ENCODE measurements at regions not wholly inside any gene's neighbourhood (a gene's known extent, or its start where the extent isn't known, plus 50 kb on each side); places are given as distances from the start of the nearest gene placed in this dataset.

DNA sequence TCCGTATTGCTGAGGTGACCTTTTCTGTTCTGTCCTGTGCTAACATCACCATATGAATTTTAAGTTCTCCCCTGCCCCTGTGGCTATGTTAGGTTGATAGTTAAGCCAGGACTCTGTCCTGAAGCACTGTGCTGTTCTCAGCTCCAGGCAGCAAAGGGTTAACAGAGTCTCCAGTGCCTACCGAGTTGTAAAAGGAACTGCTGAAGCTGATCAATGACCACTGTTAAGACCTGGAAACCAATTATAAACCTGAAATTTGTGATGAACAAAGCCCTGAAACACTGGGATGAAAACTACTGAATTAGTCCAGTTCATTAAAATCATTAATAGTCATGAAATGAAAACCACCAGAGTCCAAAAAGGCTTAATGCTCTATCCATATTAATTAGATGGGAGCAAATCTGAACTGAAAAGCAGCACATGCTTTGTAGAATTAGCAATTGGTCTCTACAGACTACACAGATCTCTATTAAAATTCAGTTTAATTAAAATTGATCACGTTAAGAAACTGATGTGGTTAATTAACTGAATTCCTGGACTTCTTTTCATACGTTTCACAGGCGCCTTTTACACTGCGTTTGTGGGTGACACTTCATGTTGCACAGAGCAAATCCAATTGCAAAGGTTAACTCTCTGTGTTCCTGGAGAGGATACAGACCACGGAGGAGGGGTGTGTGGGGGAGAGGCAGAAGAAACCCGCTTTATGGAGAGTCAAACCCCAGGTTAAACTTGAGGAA, 188.5 kb upstream of the MPPED2 start:
- Histone ChIP-seq H3K4me1 (no peaks in the 10 kb centered on the region), H3K9ac (no peak overlapping the region), H4K20me1 (no peaks in the 10 kb centered on the region), H3K4me3 (no peak overlapping the region), H3K27me3 (no peaks in the 10 kb centered on the region), H3K4me2 (no peak overlapping the region), H3K36me3 (no peaks in the 10 kb centered on the region), H3K27ac (no peak overlapping the region), H3K9me3 (replicated peaks in 1 of 11) (no peaks in the 10 kb centered on the region)
- TF ChIP-seq Cebpa-rat (IDR thresholded peaks at IDR 0.05): no peak

- Histone ChIP-seq H3K27me3 (no peaks in the 10 kb centered on the region), H3K36me3 (no peaks in the 10 kb centered on the region), H3K4me1 (no peaks in the 10 kb centered on the region), H3K4me3 (no peak overlapping the region), H3K9me3 (replicated peaks in 1 of 11) (no peaks in the 10 kb centered on the region), H4K20me1 (no peaks in the 10 kb centered on the region), H3K9ac (no peak overlapping the region), H3K4me2 (no peak overlapping the region), H3K27ac (no peak overlapping the region)
- no peak for TF ChIP-seq Cebpa-rat (IDR thresholded peaks at IDR 0.05)
These were observed 186.8 kb upstream of the MPPED2 start for GRCh38 chr11:30772908-30773307.

DNA sequence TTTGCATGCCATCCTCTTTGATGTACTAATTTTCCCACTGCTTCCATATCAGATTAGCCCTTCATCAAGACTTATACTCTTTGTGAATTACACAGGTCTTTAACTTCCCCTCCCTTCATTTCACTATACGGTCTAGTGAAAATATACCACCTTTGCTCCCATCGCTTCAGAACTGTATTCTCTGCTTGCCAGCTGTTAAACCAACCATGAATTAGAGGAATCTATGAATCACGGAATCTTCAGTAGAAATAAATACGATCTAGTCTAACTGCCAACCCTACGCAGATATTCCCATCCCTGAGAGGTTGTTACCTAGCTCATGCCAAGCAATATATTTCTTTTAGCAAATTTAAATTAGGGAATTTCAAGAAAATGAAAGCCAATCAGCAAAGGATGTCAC, 177.8 kb upstream of the MPPED2 start:
- H3K9me3 ChIP-seq (replicated peaks in 1 of 11): peaks cover 10 to 13% (median 12%) of the 10 kb centered on the region in 11 experiments; a peak in 18 of 22 replicates
- no peak overlapping the region for H3K9ac ChIP-seq
- no peaks in the 10 kb centered on the region for H4K20me1 ChIP-seq
- no peak overlapping the region for H3K4me2 ChIP-seq
- no peak overlapping the region for H3K4me3 ChIP-seq
- no peak for TF ChIP-seq Cebpa-rat (IDR thresholded peaks at IDR 0.05)
- H3K4me1 ChIP-seq: no peaks in the 10 kb centered on the region
- no peaks in the 10 kb centered on the region for H3K27me3 ChIP-seq
- H3K27ac ChIP-seq: no peak overlapping the region
- H3K36me3 ChIP-seq: no peaks in the 10 kb centered on the region

DNA sequence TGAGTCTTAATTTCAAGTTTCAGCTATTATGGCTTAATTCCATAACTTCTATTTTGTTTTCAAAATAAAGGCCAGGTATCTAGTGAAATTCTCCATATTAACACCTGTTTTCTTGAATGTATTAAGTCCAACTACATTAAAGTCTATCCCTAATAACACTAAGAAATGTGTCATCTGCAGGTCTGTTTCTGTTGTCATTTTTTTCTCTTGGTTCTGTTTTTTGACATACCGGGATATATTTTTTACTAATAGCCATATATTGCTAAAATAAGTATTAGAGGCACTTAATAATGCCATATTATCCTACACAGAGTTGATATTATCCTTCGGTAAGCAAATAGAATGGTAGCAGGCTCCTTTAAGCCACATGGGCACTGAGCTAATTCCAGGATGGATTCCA, 176.0 kb upstream of the MPPED2 start:
- no peak overlapping the region for H3K4me3 ChIP-seq
- peaks cover 10 to 13% (median 12%) of the 10 kb centered on the region in 11 experiments; a peak in 18 of 22 replicates for H3K9me3 ChIP-seq (replicated peaks in 1 of 11)
- no peaks in the 10 kb centered on the region for H3K27me3 ChIP-seq
- H3K27ac ChIP-seq: no peak overlapping the region
- no peaks in the 10 kb centered on the region for H3K36me3 ChIP-seq
- no peaks in the 10 kb centered on the region for H3K4me1 ChIP-seq
- no peaks in the 10 kb centered on the region for H4K20me1 ChIP-seq
- no peak overlapping the region for H3K9ac ChIP-seq
- TF ChIP-seq Cebpa-rat (IDR thresholded peaks at IDR 0.05): no peak
- H3K4me2 ChIP-seq: no peak overlapping the region

- Histone ChIP-seq H3K4me2 (no peak overlapping the region), H3K9me3 (replicated peaks in 1 of 11) (peaks cover 10 to 13% (median 12%) of the 10 kb centered on the region in 11 experiments; a peak in 18 of 22 replicates), H3K4me1 (no peaks in the 10 kb centered on the region), H3K4me3 (no peak overlapping the region), H4K20me1 (no peaks in the 10 kb centered on the region), H3K9ac (no peak overlapping the region), H3K27ac (no peak overlapping the region), H3K36me3 (no peaks in the 10 kb centered on the region), H3K27me3 (no peaks in the 10 kb centered on the region)
- TF ChIP-seq Cebpa-rat (IDR thresholded peaks at IDR 0.05): no peak
These were observed 174.2 kb upstream of the MPPED2 start for GRCh38 chr11:30760345-30760744.

- H3K36me3 ChIP-seq: no peaks in the 10 kb centered on the region
- H3K27ac ChIP-seq: no peak overlapping the region
- no peaks in the 10 kb centered on the region for H3K4me1 ChIP-seq
- H3K4me2 ChIP-seq: no peak overlapping the region
- H3K9ac ChIP-seq: no peak overlapping the region
- H3K27me3 ChIP-seq: no peaks in the 10 kb centered on the region
- no peaks in the 10 kb centered on the region for H4K20me1 ChIP-seq
- TF ChIP-seq Cebpa-rat (IDR thresholded peaks at IDR 0.05): no peak
- H3K4me3 ChIP-seq: no peak overlapping the region
- peaks cover 10 to 13% (median 12%) of the 10 kb centered on the region in 11 experiments; a peak in 18 of 22 replicates for H3K9me3 ChIP-seq (replicated peaks in 1 of 11)
These were observed 172.9 kb upstream of the MPPED2 start for GRCh38 chr11:30758946-30759504.

DNA sequence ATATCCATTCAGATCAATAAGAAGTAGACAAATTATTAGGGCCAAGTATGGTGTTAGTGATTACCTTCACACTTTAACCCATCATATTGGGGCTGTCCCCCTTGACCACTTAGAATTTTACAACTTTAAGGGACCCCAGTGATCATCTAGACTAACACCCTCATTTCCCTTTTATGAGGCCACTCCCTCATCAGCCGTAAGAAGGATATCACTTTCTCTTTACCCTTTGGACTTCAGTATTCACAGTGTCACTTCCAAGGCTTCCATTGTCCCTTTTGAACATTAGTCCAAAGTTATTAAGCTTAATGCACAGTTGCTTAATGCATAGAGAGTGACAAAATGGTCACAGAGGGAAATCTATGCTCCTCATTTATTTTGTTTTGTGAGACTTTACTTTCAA, 172.4 kb upstream of the MPPED2 start:
- Histone ChIP-seq H3K4me1 (no peaks in the 10 kb centered on the region), H3K36me3 (no peaks in the 10 kb centered on the region), H3K9me3 (replicated peaks in 1 of 11) (peaks cover 10 to 13% (median 12%) of the 10 kb centered on the region in 11 experiments; a peak in 18 of 22 replicates), H4K20me1 (no peaks in the 10 kb centered on the region), H3K4me3 (no peak overlapping the region), H3K27me3 (no peaks in the 10 kb centered on the region), H3K4me2 (no peak overlapping the region), H3K27ac (no peak overlapping the region), H3K9ac (no peak overlapping the region)
- no peak for TF ChIP-seq Cebpa-rat (IDR thresholded peaks at IDR 0.05)

- Histone ChIP-seq H3K27me3 (no peaks in the 10 kb centered on the region), H3K4me1 (no peaks in the 10 kb centered on the region), H3K4me2 (no peak overlapping the region), H3K9me3 (replicated peaks in 1 of 11) (peaks cover 10 to 13% (median 12%) of the 10 kb centered on the region in 11 experiments; a peak in 18 of 22 replicates), H3K36me3 (no peaks in the 10 kb centered on the region), H3K27ac (no peak overlapping the region), H3K9ac (no peak overlapping the region), H4K20me1 (no peaks in the 10 kb centered on the region), H3K4me3 (no peak overlapping the region)
- TF ChIP-seq Cebpa-rat (IDR thresholded peaks at IDR 0.05): no peak
These were observed 171.9 kb upstream of the MPPED2 start for GRCh38 chr11:30758012-30758411.

DNA sequence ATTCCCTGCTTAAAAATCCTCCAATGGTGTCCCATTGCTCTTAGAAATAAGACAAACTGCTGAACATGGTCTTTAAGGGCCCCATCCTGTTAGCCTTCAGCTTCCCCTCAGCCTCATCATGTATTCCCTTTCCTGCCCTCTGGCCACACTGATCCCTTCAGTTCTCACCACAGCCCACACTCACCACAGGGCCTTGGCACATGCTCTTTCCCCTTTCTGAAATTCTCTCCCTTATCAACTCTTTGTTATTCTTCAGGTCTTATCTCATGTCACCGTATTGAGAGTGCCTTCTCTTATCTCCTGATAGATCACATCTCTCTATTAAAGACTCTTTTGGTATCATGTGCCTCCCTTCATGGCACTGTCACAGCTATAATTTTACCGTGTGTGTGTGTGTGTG, 167.8 kb upstream of the MPPED2 start:
- no peaks in the 10 kb centered on the region for H4K20me1 ChIP-seq
- H3K36me3 ChIP-seq: no peaks in the 10 kb centered on the region
- no peaks in the 10 kb centered on the region for H3K9me3 ChIP-seq (replicated peaks in 1 of 11)
- H3K27ac ChIP-seq: no peak overlapping the region
- no peak overlapping the region for H3K4me3 ChIP-seq
- no peak overlapping the region for H3K4me2 ChIP-seq
- no peak for TF ChIP-seq Cebpa-rat (IDR thresholded peaks at IDR 0.05)
- H3K4me1 ChIP-seq: no peaks in the 10 kb centered on the region
- H3K9ac ChIP-seq: no peak overlapping the region
- H3K27me3 ChIP-seq: no peaks in the 10 kb centered on the region

GRCh38 chr11:30753504-30753903, 167.4 kb upstream of the MPPED2 start:
- Histone ChIP-seq H3K4me1 (no peaks in the 10 kb centered on the region), H3K27me3 (no peaks in the 10 kb centered on the region), H4K20me1 (no peaks in the 10 kb centered on the region), H3K4me2 (no peak overlapping the region), H3K36me3 (no peaks in the 10 kb centered on the region), H3K9ac (no peak overlapping the region), H3K9me3 (replicated peaks in 1 of 11) (no peaks in the 10 kb centered on the region), H3K27ac (no peak overlapping the region), H3K4me3 (no peak overlapping the region)
- no peak for TF ChIP-seq Cebpa-rat (IDR thresholded peaks at IDR 0.05)
